GM10266 (cell line): ENCODE measurements at regions not wholly inside any gene's neighbourhood (a gene's known extent, or its start where the extent isn't known, plus 50 kb on each side); places are given as distances from the start of the nearest gene placed in this dataset.
"Not testable (repeated sequence)": the region's sequence is repeated elsewhere in the genome, so short reads cannot be mapped to it uniquely, and the experiment has no call there.

Experiments used
- DNase-seq: peaks from one replicate; pipeline ENCODE4 v3.0.0; 2012; ENCODE audit errors: extremely low spot score
- CTCF ChIP-seq: IDR thresholded peaks from 2 replicates; pipeline ENCODE4 v1.5.1; 2012; ENCODE audit warnings: mild to moderate bottlenecking, low read depth; ENCODE audit not compliant: control insufficient read depth, insufficient read depth; ENCODE audit errors: missing control alignments

- TF ChIP-seq CTCF, result no peak
- no peak for DNase-seq
Observed at GRCh38 chr9:106025453-106025852, 331.1 kb downstream of the TMEM38B start.

GRCh38 chr9:106030146-106030545 is 335.8 kb downstream of the TMEM38B start:
- not testable (repeated sequence) for DNase-seq

DNA sequence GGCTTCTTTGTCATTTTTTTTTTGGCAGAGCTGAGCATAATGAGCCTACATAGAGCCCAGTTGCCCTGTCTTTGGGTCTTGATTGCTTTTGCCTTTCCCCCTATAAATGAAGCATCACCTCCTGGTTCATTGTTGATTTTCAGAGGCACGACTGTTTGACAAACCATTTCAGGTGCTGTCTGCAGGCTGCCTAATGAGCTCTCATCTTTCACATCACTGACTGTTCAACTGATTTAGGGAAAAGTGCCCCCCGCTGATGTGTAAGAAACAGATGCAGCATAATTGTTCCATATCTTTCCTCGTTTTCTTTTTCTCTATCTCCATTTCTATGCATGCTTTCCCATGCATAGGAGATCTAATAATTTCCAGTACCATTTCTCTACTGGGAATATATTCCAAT is 338.6 kb downstream of the TMEM38B start:
- TF ChIP-seq CTCF, result no peak
- no peak for DNase-seq

DNA sequence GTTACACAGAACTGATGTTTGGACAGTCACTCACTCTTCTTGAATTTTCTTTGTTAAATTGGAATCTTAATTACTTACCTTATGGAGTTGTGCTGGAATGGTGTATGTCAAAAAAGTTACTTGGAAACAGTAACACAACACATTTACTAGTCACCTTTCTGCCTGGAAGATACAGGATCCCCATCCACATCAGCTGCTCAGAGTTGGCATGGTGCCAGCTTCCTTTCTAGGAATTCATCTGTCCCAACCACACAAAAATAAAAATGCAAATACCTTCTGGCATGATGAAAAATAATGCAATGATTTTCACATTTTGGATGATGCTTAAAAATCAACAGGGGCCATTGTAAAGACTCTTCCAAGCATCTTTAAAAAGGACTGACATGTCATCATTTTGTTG is 341.5 kb downstream of the TMEM38B start:
- no peak for DNase-seq
- TF ChIP-seq CTCF, result no peak

DNA sequence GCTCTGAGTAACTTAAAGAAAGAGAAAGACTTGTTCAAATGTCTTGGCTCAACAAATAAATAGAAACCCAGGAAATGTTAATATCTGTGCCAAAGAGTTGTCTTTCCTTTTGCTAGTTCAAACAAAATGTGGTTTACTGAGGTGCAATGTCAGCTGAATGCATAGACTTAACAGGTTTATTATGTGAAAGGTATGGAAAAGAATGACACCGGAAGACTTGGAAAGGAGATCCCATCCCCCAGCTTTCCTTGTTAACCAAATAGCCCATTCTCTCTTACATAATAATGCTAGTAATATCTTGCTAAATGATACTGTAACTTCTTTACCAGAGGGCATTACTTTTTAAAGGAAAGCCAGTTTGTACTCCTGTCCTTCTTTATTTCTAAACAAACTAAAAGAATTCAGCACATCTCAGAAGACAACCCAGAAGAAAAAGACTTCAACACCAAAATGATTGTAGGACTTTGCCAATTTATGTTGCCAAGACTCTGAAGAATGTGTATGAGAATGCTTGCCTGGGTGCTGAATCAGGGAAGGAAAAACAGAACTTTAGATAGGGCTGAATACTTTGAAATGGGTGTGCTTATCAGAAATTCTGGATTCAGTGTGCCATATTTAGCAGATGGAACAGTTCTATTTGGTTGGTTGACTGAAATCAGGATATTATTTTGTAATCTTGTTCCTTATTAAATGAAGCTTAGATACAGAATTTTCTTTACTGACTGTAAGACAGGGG is 344.1 kb downstream of the TMEM38B start:
- no peak for DNase-seq
- TF ChIP-seq CTCF, result no peak

DNA sequence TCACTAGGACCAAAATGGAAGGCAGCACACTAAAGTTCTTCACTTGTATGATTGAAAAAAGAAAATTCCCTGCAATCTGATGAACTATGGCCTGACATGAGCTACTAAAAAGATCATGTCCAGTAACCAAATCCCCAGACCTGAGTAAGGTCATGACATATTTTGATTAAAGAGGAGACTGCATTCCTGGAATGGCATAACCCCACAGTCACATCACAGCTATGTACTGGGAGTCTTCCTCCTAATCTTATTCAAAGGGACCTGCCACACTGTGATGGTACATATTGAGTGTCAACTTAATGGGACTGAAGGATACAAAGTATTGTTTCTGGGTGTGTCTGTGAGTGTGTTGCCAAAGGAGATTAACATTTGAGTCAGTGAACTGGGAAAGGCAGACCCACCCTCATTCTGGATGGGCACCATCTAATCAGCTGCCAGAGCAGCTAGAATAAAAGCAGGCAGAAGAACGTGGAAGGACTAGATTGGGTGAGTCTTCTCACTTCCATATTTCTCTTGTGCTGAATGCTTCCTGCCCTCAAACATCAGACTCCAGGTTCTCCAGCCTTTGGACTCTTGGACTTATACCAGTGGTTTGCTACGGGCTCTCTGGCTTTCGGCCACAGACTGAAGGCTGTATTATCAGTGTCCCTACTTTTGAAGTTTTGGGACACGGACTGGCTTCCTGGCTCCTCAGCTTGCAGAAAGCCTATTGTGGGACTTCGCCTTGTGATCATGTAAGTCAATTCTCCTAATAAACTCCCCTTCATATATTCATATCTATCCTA is 345.0 kb downstream of the TMEM38B start:
- no peak for DNase-seq
- no peak for TF ChIP-seq CTCF

GRCh38 chr9:106041920-106042319 is 347.6 kb downstream of the TMEM38B start:
- DNase-seq, result not testable (repeated sequence)

DNA sequence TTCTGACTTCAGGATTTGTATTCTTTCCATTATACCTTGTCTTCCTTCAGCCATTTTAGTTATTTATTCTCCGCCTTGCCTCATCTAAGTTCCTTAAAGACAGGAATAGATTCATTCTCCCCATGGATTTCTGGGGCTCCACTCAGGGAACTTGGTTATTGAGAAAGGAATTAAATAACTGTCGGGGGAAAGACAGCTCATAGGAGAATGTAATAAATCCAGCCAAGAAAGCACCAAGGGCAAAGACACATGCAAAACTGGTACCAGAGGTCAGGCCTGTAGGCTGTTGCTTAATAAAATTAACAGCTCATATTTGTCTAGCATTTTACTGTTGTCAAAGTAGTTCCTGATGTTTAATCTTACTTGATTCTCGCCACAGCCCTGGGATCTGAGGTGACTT is 357.2 kb downstream of the TMEM38B start:
- no peak for TF ChIP-seq CTCF
- DNase-seq, result no peak
